Kidney epithelial cell (primary cell): ENCODE measurements at regions not wholly inside any gene's neighbourhood (a gene's known extent, or its start where the extent isn't known, plus 50 kb on each side); places are given as distances from the start of the nearest gene placed in this dataset.
"Not testable (repeated sequence)": the region's sequence is repeated elsewhere in the genome, so short reads cannot be mapped to it uniquely, and the experiment has no call there.

ENCODE experiments used
- DNase-seq: peaks from one replicate; pipeline ENCODE4 v3.0.0-alpha.2; 2010; ENCODE audit warnings: low read depth
- H3K27me3 ChIP-seq: 2 replicates; pipeline ENCODE4 v1.6.0; 2011; ENCODE audit warnings: low read length; ENCODE audit not compliant: control insufficient read depth, insufficient read depth
- H3K36me3 ChIP-seq: 2 replicates; pipeline ENCODE4 v1.5.1; 2011; ENCODE audit warnings: low read length; ENCODE audit not compliant: control insufficient read depth, insufficient read depth
- H3K4me3 ChIP-seq: 2 replicates; pipeline ENCODE4 v1.5.1; 2011; ENCODE audit warnings: low read depth, mild to moderate bottlenecking, control low read depth, low read length
- TF ChIP-seq, protein P1 (sequence below): IDR thresholded peaks from 2 replicates; pipeline ENCODE4 v1.5.1; 2011; ENCODE audit warnings: mild to moderate bottlenecking, moderate library complexity, low read length, control low read depth, inconsistent platforms; ENCODE audit not compliant: insufficient read depth, poor library complexity, severe bottlenecking

DNA sequence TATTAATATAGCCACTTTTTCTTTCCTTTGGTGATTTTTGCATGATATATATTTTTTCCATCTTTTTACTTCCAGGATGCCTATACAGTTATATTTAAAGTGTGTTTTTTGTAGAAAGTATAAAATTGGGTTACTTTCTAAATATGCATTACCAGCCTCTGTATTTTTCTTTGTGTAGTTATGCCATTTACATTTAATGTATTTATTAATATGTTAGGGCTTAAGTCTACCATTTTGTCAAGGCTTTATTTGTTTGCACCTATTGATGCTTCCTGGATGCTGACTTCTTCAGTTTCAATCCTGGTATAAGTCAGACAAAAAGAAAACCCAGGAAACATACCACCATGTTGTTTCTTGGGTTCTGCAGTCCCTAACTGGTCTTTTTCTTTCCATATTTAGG, 911.1 kb upstream of the GOT2 start:
- H3K27me3 ChIP-seq = no peaks in the 10 kb centered on the region
- TF ChIP-seq, protein P1, sequence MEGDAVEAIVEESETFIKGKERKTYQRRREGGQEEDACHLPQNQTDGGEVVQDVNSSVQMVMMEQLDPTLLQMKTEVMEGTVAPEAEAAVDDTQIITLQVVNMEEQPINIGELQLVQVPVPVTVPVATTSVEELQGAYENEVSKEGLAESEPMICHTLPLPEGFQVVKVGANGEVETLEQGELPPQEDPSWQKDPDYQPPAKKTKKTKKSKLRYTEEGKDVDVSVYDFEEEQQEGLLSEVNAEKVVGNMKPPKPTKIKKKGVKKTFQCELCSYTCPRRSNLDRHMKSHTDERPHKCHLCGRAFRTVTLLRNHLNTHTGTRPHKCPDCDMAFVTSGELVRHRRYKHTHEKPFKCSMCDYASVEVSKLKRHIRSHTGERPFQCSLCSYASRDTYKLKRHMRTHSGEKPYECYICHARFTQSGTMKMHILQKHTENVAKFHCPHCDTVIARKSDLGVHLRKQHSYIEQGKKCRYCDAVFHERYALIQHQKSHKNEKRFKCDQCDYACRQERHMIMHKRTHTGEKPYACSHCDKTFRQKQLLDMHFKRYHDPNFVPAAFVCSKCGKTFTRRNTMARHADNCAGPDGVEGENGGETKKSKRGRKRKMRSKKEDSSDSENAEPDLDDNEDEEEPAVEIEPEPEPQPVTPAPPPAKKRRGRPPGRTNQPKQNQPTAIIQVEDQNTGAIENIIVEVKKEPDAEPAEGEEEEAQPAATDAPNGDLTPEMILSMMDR = no peak
- no peak for DNase-seq
- no peaks in the 10 kb centered on the region for H3K36me3 ChIP-seq
- H3K4me3 ChIP-seq = no peak overlapping the region

DNA sequence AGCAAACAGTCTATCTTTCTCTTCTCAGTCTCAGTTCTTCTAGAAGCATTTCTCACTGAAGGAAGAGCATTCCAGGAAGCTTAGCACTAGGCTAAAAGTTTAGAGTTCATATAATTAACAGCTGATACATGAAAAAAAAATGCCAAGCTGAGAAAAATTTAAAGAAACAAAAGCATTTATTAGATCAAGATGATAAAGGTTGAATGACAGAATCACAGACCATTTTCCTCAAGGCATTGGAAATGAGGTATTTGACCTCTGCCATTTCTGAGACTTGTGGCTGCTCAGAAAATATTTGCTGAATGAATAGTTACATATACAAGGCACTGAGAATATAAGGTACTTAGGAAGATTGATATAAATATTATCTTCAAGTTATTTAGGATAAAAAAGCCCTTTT, 901.6 kb upstream of the GOT2 start:
- Histone ChIP-seq H3K27me3 (no peaks in the 10 kb centered on the region), H3K36me3 (no peaks in the 10 kb centered on the region), H3K4me3 (no peak overlapping the region)
- no peak for DNase-seq
- TF ChIP-seq, protein P1 = no peak

DNA sequence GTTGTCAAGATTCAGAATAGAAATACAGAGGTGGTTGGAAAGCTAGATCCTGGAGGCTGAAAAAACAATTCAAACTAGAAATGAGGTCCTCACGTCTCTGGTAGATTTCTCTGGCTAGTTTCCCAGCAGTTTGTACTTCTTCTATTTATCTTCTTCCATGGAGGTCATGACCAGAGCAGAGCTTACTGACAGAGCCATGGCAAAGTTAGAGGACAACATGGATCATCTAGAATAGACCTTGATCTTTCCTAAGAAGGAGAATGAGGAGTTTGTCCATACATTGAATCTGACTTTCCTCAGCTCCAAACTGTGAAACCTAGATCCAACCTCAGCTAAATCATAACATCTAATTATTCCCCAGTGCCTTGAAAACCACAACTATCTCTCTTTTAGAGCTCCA, 900.8 kb upstream of the GOT2 start:
- no peaks in the 10 kb centered on the region for H3K36me3 ChIP-seq
- H3K27me3 ChIP-seq = no peaks in the 10 kb centered on the region
- no peak for DNase-seq
- no peak overlapping the region for H3K4me3 ChIP-seq
- TF ChIP-seq, protein P1 = no peak

DNA sequence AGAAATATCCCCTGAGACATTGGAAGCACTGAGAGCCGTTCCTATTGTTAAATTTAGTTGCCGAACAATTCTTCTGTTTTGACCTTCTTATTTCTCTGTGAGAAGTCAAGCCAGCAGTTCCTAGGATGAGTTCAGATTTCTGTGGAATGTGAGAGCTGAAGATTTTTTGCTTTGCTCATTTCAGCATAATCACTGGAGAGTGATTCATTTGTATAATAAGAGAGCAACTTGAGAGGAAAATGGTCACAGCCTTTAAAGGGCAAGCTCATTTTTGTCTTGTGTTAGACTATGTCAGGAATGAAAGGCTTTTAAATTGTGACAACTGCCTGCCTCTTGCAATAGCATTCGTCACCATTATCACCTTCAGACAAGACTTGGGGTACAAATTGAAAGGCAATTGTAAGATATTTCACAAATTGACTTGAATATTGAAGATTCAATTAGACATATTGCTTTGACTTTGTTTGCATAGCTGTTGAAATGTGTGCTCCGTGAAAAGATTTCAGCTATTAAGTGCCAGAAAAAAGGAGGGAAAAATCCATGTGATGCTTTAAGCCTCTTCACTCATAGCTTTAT, 900.0 kb upstream of the GOT2 start:
- DNase-seq = no peak
- H3K27me3 ChIP-seq = no peaks in the 10 kb centered on the region
- H3K36me3 ChIP-seq = no peaks in the 10 kb centered on the region
- H3K4me3 ChIP-seq = no peak overlapping the region
- TF ChIP-seq, protein P1 = no peak

DNA sequence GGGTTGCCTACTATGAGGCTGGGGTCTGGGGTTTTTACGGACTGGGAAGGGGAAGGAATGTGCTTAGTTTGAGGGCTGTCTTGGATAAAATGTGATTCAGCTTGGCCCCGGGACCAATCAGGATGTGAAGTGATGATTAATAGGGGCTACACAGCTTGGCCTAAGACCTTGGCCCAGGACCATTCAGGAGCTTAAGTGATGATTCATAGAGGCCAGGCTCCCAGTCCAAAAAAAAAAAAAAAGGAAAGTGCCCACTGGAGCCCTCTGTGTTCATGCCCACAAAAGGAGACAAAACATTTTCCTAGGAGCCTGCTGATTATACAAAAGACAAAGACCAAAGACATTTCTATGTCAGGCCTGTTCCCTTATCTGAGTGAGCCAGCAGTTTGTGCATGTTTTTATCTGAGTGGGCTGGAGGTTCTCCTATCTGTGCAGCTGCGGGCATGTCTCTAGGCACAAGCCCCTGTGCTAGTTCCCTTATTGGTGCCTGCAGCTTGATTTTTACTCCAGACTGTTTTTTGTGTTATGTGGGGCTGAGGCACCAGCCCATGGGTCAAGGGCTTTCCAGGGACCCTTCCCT, 898.2 kb upstream of the GOT2 start:
- DNase-seq = no peak
- no peak overlapping the region for H3K4me3 ChIP-seq
- H3K36me3 ChIP-seq = no peaks in the 10 kb centered on the region
- TF ChIP-seq, protein P1 = no peak
- H3K27me3 ChIP-seq = no peaks in the 10 kb centered on the region

DNA sequence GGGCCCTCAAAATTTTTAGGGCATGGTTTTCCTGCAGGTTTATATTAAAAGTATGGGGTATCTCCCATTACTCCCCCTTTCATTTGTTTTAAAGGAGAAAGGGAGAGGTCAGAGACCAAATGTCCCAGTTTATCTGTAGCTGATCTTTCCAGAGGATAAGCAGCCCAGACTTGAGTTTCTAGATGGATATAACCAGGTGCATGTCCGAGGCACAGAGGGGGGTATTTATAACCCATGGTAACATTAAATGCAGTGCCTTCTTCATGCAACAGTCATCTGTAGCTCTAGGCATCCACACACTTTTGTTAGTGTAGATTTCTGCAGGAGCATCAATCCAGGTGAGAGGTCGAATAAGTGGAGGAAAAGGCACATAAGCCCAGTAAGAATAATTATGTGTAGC, 890.3 kb upstream of the GOT2 start:
- H3K36me3 ChIP-seq, H3K27me3 ChIP-seq, H3K4me3 ChIP-seq, DNase-seq: not testable (repeated sequence)
